ENCODE measurements at regions not wholly inside any gene's neighbourhood (a gene's known extent, or its start where the extent isn't known, plus 50 kb on each side); places are given as distances from the start of the nearest gene placed in this dataset.

DNA sequence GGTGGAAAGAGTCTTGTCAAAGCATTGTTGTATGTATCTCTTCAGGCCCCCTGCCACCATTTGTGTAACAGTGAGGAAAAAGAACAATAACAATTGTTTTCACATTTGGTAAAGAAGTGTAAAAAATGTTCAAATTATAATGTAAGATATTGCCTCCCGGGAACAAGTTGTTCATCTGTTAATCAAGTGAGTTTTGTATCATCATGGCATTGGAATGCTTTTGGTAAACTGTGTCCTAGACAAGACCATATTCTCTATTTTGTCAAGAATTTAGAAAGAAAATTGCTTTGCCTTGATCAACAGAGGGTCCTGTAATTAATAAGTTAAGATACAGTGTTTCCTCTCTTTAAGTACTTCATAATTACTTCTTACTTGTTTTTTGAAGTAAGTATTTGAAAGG, 692.0 kb upstream of the NR5A2 start:
- peak; percentile 8 for DNase-seq (ENCODE audit: low read depth)

DNA sequence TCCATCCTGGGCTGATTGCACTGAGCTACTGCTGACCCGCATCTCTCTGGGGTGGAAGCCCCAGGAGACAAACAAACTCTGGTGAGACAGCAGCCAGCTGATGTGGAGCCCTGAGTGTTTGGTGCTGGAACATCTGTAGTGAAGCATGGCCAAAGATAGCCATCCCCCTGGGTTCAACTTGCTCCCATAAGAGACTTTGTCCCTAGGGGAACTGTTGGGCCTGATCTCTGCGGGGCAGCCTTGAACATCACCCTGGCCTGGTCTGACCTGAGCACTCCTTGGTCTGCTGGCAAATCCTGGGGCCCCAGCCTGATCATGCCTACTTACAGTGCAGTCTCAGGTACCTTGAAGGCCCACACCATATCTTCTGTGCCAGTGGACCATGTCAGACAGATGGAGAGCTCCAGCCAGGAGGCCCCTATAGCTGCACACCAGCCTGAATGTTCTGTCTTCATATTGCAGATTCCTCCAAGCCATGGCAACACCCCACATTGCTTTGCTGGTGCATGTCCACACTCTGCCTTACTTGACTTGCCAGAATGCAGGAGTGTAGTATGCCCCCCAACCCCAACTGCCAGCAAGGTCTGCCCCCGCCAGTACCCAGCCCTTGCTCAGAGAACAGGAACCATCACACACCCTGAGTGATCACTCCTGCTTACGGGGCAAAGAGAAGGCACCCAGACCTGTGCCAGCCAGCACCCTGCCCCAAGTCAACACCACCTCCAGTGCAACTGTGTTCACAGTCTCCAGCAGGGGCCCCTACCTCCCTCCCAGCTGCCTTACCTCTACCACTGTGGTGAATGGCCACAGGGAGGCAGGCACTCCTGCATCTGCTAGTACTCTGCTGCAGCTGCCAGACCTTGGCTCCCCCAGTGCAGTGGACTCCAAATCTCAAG, 690.5 kb upstream of the NR5A2 start:
- no peak for DNase-seq (ENCODE audit: low read depth)

DNA sequence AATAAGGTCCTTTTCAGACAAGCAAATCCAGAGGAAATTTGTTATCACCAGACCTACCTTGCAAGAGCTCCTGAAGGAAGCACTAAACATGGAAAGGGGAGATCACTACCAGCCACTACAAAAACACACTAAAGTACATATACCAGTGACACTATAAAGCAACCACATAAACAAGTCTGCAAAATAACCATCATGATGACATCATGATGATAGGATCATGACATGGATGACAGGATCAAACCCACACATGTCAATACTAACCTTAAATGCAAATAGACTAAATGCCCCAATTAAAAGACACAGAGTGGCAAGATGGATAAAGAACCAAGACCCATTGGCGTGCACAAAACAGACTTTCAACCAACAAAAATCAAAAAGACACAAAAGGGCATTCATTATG, 688.8 kb upstream of the NR5A2 start:
- DNase-seq (ENCODE audit: low read depth), result no peak

DNA sequence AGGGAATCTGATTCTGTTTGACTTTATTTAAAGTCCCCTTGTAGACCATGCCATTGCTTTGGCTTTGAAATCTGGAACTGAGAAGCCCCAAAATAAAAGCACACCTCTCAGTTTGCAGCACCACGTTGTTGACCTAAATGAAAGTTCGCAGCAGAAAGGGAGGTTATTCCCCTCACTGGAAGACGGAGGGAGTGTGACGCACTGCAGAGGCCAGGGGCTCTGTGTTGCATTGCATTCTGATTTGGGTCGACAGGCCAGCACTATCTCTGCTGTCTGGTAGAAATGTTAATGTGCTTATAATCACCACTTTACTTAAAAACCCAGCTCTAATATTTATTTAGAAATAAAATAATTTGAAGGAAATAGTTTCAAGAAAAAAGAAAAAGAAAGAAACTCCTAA, 675.2 kb upstream of the NR5A2 start:
- DNase-seq (ENCODE audit: low read depth), result no peak

DNA sequence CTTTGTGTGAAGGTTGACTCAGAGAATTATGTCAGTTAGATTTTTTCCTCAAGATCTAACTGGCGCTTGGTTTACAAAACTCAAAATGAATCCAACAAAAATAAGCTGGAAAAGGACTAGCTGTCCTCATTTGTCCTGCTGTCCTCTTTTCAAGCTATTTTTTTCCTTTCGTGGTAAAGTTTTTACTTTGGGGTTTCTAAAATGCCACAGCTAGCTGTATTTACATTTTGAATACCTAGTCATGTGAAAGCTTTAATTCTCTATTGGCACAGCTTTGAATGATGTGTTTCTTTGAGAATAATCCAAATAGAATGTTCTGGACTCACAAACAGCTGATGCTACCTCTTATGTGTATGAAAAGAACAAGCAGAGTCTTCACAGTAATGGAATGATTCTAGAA, 673.6 kb upstream of the NR5A2 start:
- no peak for DNase-seq (ENCODE audit: low read depth)

DNA sequence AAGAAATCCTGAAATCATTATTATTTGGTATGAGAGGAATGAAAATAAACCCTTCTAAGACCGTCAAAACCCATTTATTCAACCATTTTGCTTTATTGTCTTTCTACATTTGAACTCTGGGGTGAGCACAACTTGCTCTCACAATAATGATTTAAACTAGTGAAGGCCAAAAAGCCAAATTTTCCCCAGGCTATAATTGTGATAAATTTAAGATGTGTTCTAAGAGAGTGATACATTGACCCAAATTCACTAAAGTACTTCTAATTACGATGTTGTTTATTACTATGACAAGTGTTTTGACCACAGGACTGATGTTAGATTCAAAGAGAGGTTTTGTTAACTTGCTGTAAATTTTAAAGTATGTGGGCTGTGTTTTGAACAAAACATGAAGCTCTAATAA, 670.9 kb upstream of the NR5A2 start:
- DNase-seq (ENCODE audit: low read depth), result no peak

DNA sequence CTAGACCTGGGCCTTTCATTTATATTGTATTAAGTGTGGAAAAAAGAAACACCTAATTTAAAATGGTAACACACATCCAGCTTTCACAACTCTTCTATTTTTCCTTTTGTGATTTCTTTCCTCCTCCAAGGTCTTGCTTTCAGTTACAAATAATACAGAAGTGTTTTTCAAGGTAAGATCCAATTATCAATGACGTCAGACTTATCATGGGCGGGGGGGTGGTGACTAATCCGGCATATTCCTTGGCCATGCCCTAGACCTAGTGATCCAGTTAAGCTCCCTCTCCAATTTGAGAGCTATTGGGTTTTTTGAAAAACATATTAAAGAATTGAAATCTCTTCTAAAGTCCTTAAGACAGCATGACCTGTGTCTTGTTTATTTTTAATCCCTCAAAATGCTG, 669.9 kb upstream of the NR5A2 start:
- DNase-seq (ENCODE audit: low read depth), result no peak

DNA sequence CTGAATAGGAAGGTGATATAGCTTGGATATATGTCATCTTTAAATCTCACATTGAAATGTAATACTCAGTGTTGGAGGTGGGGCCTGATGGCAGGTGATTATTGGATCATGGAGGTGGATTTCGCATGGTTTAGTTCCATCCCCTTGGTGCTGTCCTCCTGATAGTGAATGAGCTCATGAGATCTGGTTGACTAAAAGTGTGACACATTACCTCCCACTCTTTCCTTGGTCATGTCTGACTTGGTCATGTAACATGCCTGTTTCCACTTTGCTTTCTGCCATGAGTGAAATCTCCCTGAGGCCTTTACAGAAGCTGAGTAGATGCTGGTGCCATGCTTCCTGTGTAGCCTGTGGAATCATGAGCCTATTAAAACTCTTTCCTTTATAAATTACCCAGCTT, 664.5 kb upstream of the NR5A2 start:
- DNase-seq (ENCODE audit: low read depth), result no peak

DNA sequence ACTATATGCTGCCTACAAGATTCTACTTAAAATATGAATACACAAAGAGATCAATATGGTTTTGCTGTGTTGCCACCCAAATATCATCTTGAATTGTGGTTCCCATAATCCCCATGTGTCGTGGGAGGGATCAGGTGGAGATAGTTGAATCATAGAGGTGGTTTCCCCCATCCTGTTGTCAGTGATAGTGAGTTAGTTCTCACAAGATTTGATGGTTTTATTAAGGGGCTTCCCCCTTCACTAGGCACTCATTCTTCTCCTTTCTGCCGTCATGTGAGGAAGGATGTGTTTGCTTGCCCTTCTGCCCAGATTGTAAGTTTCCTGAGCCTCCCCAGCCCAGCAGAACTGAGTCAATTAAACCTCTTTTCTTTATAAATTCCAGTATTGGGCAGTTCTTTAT, 654.4 kb upstream of the NR5A2 start:
- no peak for DNase-seq (ENCODE audit: low read depth)

DNA sequence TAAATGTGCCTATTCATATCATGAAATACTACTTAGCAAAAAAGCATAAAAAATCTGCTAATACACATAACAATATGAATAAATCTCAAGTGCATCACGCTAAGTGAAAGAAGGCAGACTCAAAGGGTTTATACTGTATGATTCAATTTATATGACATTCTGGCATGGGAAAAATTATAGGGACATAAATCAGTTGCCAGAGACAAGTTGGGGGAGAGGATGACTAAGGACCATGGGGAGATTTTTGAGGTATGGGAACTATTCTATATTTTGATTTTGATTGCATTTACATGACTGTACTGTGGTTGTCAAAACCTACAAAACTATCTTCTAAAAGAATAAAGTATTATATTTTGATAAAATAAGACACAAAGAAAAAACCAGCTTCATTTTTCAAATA, 650.3 kb upstream of the NR5A2 start:
- no peak for DNase-seq (ENCODE audit: low read depth)

DNA sequence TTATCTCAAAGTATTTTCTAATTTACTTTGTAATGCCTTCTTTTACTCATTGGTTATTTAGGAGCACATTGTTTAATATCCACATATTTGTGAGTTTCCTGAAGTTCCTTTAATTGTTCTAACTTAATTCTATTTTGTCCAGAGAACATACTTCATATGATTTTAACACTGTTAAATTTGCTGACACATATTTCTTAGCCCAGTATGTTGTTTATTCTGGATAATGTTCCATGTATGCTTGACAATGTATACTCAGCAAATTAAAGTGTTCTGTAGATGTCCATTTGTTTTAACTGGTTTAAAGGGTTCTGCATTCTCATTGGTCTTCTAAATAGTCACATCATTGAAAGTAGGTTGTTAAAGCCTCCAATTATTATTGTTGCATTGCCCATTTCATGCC, 643.7 kb upstream of the NR5A2 start:
- DNase-seq (ENCODE audit: low read depth), result no peak

DNA sequence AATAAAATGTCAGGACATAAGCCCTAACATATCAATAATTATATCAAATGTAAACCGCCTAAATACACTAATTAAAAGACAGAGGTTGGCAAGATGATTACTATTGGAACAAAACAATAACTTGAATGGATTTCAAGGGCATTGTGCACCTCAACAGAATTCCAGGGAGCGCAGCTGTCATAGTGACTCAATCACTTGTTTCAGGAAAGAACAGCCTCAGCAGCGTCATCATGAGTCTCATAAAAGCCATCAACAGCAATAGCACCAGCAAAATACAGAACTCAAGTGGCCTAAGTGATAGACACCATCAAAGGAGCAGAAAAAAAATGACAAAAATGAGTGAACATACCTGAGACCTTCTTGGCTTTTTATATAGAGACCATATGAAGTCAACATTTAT, 632.7 kb upstream of the NR5A2 start:
- no peak for DNase-seq (ENCODE audit: low read depth)

DNA sequence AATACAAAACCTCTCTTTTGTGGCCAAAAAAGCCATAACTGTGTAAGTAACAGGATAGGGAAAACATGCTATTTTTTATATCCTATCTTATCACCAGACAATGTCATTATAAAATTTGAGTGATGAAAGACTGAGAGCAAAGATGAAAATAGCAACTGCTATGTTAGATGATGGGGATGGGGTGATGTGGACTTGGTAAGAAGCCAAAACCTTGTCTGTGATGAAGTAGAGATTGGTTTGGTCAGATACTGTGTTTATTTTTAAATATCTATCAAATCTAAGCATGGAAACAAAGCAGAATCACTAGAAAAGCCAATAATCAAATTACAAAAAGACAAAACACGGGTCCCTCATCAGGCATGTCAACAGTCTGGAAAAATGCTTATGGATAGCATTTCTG, 631.1 kb upstream of the NR5A2 start:
- no peak for DNase-seq (ENCODE audit: low read depth)

DNA sequence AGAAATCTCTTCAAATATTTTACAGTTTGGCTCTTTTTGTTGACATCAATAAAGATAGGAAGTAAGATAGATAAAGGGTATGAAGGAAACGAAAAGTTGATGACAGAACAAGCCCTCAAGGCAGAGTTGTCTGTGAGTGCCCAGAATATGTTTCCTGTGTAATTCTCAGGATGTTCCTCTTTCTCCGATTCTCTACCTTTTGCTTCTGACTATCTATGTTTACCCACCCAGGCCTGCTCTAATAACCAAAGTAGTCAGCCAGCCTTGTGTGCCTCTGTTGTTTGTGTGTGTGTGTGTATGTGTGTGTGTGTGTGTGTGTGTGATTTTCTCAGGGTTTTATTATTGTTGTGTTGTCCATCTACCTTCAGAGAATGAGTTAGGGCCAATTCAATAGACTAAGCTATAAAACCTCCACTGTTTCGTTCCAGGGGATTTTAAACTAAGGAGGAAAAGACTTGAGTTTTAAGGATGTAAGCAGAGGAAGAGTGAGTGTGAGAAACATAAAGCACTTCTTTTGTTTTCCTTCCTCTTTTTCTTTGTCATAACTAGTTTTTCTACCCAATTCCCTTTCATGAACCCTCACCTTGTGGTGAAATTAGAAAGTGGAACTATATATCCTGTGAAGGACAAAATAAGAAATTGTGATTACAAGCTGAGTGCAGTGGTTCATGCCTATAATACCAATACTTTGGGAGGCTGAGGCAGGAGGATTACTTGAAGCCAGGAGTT, 627.4 kb upstream of the NR5A2 start:
- no peak for DNase-seq (ENCODE audit: low read depth)

DNA sequence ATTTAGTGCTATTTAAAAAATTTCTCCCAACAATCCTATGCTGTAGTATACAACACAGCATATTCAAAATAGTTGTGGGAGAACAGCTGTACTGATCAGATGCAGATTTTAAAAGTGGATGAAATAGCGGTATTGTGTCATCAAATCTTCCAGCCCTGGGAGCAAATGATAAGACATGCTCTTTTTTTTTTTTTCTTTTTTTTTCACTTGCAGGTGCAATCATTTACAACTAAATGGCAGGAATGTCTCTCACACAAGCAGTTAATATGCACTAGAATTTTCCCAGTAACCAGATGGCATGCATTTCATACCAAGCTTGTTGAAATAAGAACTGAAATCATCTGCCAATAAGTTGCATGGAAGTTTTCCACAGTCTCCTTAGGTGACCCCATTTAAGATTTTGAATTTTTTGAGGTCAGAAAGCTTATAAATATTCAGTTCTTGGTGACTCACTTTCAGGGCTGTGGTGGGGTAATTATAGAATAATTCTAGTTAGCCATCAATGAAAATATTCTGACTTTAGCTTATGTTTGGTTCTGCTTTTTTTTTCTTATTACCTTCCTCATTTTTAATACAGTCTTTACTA, 623.9 kb upstream of the NR5A2 start:
- DNase-seq (ENCODE audit: low read depth), result no peak

DNA sequence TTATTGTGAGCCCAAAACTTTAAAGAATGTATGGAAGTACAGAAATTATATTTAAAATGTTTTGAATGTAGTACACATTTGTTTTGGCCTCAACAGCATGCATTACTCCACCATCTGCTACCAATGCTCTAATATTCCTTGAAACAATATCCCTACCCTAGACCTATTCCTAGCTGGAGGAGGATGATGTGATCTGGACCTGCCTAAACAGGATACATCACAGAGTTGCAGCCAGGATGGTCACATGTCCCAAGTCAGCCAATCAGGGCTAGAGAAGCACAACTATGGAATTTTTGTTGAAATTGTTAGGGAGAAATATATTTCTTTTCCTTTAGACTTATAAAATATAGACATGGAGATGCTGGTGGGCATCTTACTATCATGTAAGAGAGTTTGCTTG, 623.3 kb upstream of the NR5A2 start:
- no peak for DNase-seq (ENCODE audit: low read depth)

DNA sequence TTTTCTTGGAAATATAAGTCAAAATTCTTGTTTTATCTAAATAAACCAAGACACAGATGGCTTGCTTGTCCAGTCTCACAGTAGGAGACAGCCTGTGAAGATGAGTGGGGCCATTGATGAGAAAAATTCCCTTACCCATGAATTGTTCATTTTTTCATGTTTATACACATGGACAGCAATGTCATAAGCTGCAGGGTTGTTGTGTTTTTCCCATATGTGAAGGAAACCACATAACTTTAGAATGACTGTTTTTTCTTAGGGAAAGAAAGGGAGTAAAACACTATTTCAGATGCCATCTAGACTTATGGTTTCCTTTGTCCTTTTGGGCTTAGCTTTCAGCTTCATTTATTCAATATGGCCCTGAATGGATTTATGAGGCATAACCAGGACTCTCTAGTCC, 622.5 kb upstream of the NR5A2 start:
- DNase-seq (ENCODE audit: low read depth), result no peak

DNA sequence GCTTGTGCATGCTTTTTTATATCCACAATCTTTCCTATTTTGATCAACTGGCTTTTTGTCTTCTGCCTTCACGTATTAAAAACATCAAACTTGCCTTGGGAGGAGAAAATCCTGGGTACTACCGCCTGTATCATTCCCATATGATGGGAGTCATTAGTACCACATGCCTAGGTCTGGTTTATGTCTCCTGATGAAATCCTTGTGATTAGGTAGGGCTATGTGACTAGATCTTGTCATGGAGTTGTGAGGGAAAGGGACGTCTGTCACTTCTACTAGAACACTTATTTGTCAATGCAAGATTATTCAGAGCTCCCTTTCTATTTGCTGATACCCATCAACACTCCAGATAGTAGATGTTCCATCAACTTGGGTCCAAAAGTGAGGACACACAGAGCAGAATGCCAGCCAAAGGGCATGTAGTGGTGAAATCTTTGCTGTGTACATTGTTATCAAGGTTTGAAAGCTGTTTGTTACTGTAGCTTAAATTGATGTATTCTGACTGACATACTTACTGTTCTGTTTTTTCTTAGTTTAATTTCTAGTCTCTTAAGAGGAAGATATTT, 621.8 kb upstream of the NR5A2 start:
- no peak for DNase-seq (ENCODE audit: low read depth)

DNA sequence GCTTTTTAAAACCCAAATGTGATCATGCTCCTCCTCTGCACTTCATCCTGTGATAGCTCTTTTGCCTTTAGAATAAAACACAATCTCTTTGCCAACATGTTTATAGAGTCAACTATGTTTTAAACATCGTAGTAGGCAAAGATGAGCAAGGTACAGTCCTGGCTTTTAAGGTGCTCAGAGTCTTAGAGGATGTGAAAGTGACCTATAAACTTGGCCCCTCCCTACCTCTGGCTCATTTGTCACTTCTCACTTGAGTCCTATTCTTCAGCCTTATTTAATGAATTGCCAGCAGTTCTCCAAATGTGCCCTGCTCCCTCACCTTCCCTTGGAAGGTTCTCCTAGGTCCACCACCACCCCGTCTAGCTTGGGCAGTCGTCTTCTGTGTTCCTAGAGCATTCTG, 617.0 kb upstream of the NR5A2 start:
- no peak for DNase-seq (ENCODE audit: low read depth)

DNA sequence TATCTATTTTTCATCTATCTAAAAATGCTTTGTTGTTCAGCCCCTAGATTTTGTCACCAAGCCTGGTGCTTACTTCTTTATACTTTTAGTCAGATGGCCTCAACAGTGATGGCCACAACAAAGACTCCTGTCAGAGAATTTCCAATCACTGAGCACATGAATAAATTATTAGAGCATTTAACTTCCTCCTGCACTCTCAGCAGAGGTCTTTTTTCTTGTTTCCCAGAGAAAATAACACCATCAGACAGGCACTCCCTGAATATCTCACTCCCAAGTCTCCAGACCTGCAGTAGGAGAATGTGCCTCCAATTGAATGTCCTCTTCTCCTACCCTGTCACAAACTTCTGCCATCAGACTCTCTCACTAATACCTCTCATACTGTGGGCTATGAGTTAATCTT, 616.0 kb upstream of the NR5A2 start:
- DNase-seq (ENCODE audit: low read depth), result no peak

DNA sequence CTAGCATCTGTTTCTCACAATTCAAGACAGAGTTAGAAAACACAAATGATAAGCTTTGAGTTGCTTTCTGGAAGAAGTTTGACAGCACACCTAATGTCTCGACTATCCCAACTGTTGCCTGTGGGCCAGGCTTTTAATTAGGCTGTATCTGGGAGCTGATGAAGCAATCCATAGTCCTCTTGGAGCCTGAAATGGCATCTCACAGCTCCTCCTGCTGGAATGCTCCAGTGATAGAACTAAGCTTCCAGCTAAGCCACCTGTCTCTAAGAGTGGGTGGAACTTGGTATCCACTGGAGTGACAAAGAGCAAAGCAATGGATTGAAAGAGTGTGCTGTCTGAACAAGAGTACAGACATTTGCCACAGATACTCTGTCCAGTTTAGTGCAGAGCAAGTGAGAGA, 605.3 kb upstream of the NR5A2 start:
- DNase-seq (ENCODE audit: low read depth), result no peak

DNA sequence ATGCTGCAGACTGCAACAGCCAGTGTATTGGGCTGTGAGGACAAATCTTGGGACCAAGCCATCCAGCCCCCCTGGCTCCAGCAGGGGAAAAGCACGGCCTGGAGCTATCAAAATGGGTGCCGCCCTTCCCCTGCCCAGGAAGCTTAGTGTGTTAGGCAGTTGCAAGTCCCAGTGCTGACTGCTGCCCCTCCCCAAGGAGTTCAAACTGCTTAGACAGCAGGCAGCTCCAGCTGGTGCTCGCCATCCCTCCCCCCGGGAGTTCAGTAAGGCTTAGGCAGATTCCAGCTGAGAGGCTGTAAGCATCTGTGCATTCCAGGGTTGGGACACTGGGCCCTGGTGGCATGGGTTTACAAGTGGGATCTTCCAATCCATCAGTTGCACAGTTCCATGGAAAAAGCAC, 579.6 kb upstream of the NR5A2 start:
- no peak for DNase-seq (ENCODE audit: low read depth)

DNA sequence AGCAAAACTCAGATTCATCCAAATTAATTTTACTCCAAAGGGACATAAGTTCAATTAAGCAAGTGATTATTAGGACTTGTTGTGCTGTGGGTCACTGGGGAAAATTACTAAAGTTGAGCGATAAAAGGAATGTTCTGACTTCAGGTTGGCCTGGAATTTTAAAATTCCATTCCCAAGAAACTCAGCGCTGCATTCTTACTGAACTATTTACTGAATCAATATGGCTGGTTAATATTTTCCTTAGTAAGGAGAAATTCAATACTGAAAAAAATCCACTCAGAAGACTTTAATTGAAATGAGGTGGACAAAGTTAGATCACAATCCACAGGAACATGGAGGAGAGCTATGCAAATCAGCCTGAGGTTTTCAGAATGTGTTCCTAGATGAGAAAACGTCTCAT, 578.9 kb upstream of the NR5A2 start:
- DNase-seq (ENCODE audit: low read depth), result no peak
